SK-N-SH (cell line): ENCODE measurements at regions not wholly inside any gene's neighbourhood (a gene's known extent, or its start where the extent isn't known, plus 50 kb on each side); places are given as distances from the start of the nearest gene placed in this dataset.
"Not testable (repeated sequence)": the region's sequence is repeated elsewhere in the genome, so short reads cannot be mapped to it uniquely, and the experiment has no call there.

Source experiments
- CTCF ChIA-PET: fragments of 300-600, 350-600 bp; formaldehyde crosslinking; extraction: SDS; loops from one replicate; lab custom pipeline; 2021; lab: Yijun Ruan, JAX
- POLR2A ChIA-PET: fragments of 350-600 bp; sonication (Branson Sonifier 250); formaldehyde crosslinking; extraction: SDS; loops from one replicate; lab custom pipeline; 2020; ENCODE audit warnings: antibody characterized with exemption, inconsistent platforms; lab: Yijun Ruan, JAX
- DNase-seq: peaks from one replicate; pipeline ENCODE4 v3.0.0; 2012
- H2AFZ ChIP-seq: fragments of 200-600 bp; sonication (generic); 2 replicates; pipeline ENCODE4 v1.8.1; 2016; ENCODE audit warnings: antibody characterized with exemption, mild to moderate bottlenecking, low read depth
- H3F3A ChIP-seq: fragments of 200-600 bp; sonication (generic); replicated peaks from 2 replicates; pipeline ENCODE3; 2016; ENCODE audit warnings: antibody characterized with exemption, mild to moderate bottlenecking; ENCODE audit not compliant: insufficient read depth
- H3K27ac ChIP-seq, 2 experiments: fragments of 200-500 bp in 1 of 2; fragments of 200-600 bp in 1 of 2; sonication (Bioruptor generic) in 1 of 2; sonication (generic), shearing (Covaris generic) in 1 of 2; 2 replicates each; pipeline versions ENCODE4 v1.5.1 to v1.6.1; 2014 to 2016; ENCODE audit warnings: low read depth in 2 of 2, inconsistent platforms in 1 of 2, low read length in 1 of 2, mild to moderate bottlenecking in 1 of 2, mixed read lengths in 1 of 2
- H3K27me3 ChIP-seq: fragments of 200-600 bp; sonication (generic), shearing (Covaris generic); 2 replicates; pipeline ENCODE4 v1.6.1; 2016; ENCODE audit warnings: mixed run types; ENCODE audit not compliant: insufficient read depth
- H3K36me3 ChIP-seq, 2 experiments: fragments of 200-500 bp in 1 of 2; fragments of 200-600 bp in 1 of 2; sonication (Bioruptor generic) in 1 of 2; sonication (generic) in 1 of 2; replicated peaks in 1 of 2; 2 replicates each; pipeline versions ENCODE3 to v1.5.1; 2014 to 2016; ENCODE audit warnings: low read length in 1 of 2, mild to moderate bottlenecking in 1 of 2; ENCODE audit not compliant: insufficient read depth in 2 of 2, control insufficient read depth in 1 of 2
- H3K4me1 ChIP-seq, 2 experiments: fragments of 200-500 bp in 1 of 2; fragments of 200-600 bp in 1 of 2; sonication (Bioruptor generic) in 1 of 2; sonication (generic), shearing (Covaris generic) in 1 of 2; 2 replicates each; pipeline versions ENCODE4 v1.5.1 to v1.6.1; 2014 to 2016; ENCODE audit warnings: low read depth in 1 of 2, low read length in 1 of 2, mixed run types in 1 of 2; ENCODE audit not compliant: insufficient read depth in 2 of 2, control insufficient read depth in 1 of 2
- H3K4me2 ChIP-seq: fragments of 200-600 bp; sonication (generic), shearing (Covaris generic); 2 replicates; pipeline ENCODE4 v1.6.1; 2017; ENCODE audit warnings: mixed run types
- H3K4me3 ChIP-seq, 2 experiments: fragments of 200-500 bp in 1 of 2; fragments of 200-600 bp in 1 of 2; sonication (Bioruptor generic) in 1 of 2; sonication (generic), shearing (Covaris generic) in 1 of 2; 2 replicates each; pipeline versions ENCODE4 v1.5.1 to v1.8.1; 2014 to 2016; ENCODE audit warnings: low read depth in 2 of 2, inconsistent platforms in 1 of 2, low read length in 1 of 2, mild to moderate bottlenecking in 1 of 2, mixed read lengths in 1 of 2, moderate library complexity in 1 of 2
- H3K79me2 ChIP-seq: fragments of 200-600 bp; sonication (generic); 2 replicates; pipeline ENCODE4 v1.8.1; 2017; ENCODE audit warnings: mild to moderate bottlenecking; ENCODE audit not compliant: insufficient read depth
- H3K9ac ChIP-seq: fragments of 200-600 bp; sonication (generic); 2 replicates; pipeline ENCODE4 v1.6.1; 2017; ENCODE audit warnings: mixed run types
- H3K9me2 ChIP-seq: fragments of 200-600 bp; sonication (generic); 2 replicates; pipeline ENCODE4 v1.6.1; 2017; ENCODE audit warnings: mixed run types
- H3K9me3 ChIP-seq: fragments of 200-600 bp; sonication (generic); 2 replicates; pipeline ENCODE4 v1.6.1; 2017; ENCODE audit warnings: mixed run types, mild to moderate bottlenecking, moderate library complexity
- H4K20me1 ChIP-seq: fragments of 200-600 bp; sonication (generic); 2 replicates; pipeline ENCODE4 v1.6.1; 2017; ENCODE audit warnings: mild to moderate bottlenecking, mixed run types; ENCODE audit not compliant: insufficient read depth
- EP300 ChIP-seq, 2 experiments: IDR thresholded peaks; 2 replicates each; pipeline versions ENCODE4 v1.4.0 to v1.6.1; 2012; ENCODE audit warnings: borderline replicate concordance in 1 of 2, low read depth in 1 of 2, low read length in 1 of 2
- EZH2phosphoT487 ChIP-seq: fragments of 200-600 bp; sonication (generic); IDR thresholded peaks from 2 replicates; pipeline ENCODE4 v1.6.1; 2017; ENCODE audit warnings: low read depth, mixed run types, mild to moderate bottlenecking, antibody characterized with exemption, moderate library complexity, borderline replicate concordance
- FOXJ3 ChIP-seq: sonication (generic); formaldehyde crosslinking; IDR thresholded peaks from 2 replicates; pipeline ENCODE4 v1.5.1; 2020; ENCODE audit warnings: mild to moderate bottlenecking, missing genetic modification reagents
- FOXM1 ChIP-seq: IDR thresholded peaks from 2 replicates; pipeline ENCODE4 v1.4.0; 2012; ENCODE audit warnings: low read depth, mild to moderate bottlenecking
- GABPA ChIP-seq: IDR thresholded peaks from 2 replicates; pipeline ENCODE4 v1.4.0; 2012; ENCODE audit warnings: low read depth, mild to moderate bottlenecking
- JUND ChIP-seq: IDR thresholded peaks from 2 replicates; pipeline ENCODE4 v1.4.0; 2012
- RAD21 ChIP-seq: IDR thresholded peaks from 2 replicates; pipeline ENCODE4 v1.6.1; 2012; ENCODE audit warnings: mild to moderate bottlenecking, low read length
- RFX5 ChIP-seq: IDR thresholded peaks from 2 replicates; pipeline ENCODE4 v1.6.1; 2012; ENCODE audit warnings: mild to moderate bottlenecking, improper control_type of control experiment, low read length
- SMC3 ChIP-seq: IDR thresholded peaks from 2 replicates; pipeline ENCODE4 v1.6.1; 2012; ENCODE audit warnings: low read depth, low read length, improper control_type of control experiment
- WGBS: methylation state at CpG from one replicate; pipeline ENCODE4 v1.1.6; 2017; ENCODE audit warnings: low lambda C conversion rate; 5-methylcytosine and 5-hydroxymethylcytosine counted together
- TF ChIP-seq, protein P1 (sequence below): IDR thresholded peaks from 2 replicates; pipeline ENCODE4 v1.6.1; 2012; ENCODE audit warnings: mild to moderate bottlenecking, low read depth, low read length, moderate library complexity
- TF ChIP-seq, protein P2 (sequence below): fragments of 200-600 bp; sonication (generic); IDR thresholded peaks from 2 replicates; pipeline ENCODE4 v1.6.1; 2017; ENCODE audit warnings: antibody characterized with exemption, mild to moderate bottlenecking, moderate library complexity
- TF ChIP-seq, protein P3 (sequence below): IDR thresholded peaks from 2 replicates; pipeline ENCODE4 v1.4.0; 2012; ENCODE audit warnings: low read depth, borderline replicate concordance

DNA sequence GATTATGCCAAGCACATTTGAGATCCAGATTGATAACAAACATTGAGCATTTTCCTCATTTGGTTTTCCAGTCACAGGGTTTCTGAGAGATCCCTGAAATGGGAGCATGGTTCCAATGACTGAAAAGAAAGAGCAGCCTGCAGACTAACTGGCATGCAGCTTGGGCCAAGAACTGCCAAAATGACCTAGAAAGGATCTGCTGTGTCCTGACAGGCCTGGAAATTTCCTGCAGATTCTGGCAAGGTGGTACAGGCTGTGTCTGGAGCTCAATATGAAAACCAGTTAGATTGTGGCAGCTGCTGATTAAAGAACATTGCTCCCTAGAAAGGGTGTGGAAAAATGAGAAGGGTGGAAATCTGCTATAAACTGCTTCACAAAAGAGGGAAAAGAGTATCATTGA, 417.3 kb downstream of the IPO8 start:
- no peak overlapping the region for H3K9ac ChIP-seq
- no peak for TF ChIP-seq FOXM1
- TF ChIP-seq, protein P1, sequence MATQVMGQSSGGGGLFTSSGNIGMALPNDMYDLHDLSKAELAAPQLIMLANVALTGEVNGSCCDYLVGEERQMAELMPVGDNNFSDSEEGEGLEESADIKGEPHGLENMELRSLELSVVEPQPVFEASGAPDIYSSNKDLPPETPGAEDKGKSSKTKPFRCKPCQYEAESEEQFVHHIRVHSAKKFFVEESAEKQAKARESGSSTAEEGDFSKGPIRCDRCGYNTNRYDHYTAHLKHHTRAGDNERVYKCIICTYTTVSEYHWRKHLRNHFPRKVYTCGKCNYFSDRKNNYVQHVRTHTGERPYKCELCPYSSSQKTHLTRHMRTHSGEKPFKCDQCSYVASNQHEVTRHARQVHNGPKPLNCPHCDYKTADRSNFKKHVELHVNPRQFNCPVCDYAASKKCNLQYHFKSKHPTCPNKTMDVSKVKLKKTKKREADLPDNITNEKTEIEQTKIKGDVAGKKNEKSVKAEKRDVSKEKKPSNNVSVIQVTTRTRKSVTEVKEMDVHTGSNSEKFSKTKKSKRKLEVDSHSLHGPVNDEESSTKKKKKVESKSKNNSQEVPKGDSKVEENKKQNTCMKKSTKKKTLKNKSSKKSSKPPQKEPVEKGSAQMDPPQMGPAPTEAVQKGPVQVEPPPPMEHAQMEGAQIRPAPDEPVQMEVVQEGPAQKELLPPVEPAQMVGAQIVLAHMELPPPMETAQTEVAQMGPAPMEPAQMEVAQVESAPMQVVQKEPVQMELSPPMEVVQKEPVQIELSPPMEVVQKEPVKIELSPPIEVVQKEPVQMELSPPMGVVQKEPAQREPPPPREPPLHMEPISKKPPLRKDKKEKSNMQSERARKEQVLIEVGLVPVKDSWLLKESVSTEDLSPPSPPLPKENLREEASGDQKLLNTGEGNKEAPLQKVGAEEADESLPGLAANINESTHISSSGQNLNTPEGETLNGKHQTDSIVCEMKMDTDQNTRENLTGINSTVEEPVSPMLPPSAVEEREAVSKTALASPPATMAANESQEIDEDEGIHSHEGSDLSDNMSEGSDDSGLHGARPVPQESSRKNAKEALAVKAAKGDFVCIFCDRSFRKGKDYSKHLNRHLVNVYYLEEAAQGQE, result no peak
- TF ChIP-seq RFX5, result no peak
- TF ChIP-seq, protein P2, sequence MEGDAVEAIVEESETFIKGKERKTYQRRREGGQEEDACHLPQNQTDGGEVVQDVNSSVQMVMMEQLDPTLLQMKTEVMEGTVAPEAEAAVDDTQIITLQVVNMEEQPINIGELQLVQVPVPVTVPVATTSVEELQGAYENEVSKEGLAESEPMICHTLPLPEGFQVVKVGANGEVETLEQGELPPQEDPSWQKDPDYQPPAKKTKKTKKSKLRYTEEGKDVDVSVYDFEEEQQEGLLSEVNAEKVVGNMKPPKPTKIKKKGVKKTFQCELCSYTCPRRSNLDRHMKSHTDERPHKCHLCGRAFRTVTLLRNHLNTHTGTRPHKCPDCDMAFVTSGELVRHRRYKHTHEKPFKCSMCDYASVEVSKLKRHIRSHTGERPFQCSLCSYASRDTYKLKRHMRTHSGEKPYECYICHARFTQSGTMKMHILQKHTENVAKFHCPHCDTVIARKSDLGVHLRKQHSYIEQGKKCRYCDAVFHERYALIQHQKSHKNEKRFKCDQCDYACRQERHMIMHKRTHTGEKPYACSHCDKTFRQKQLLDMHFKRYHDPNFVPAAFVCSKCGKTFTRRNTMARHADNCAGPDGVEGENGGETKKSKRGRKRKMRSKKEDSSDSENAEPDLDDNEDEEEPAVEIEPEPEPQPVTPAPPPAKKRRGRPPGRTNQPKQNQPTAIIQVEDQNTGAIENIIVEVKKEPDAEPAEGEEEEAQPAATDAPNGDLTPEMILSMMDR, result no peak
- TF ChIP-seq GABPA, result no peak
- TF ChIP-seq, protein P3, sequence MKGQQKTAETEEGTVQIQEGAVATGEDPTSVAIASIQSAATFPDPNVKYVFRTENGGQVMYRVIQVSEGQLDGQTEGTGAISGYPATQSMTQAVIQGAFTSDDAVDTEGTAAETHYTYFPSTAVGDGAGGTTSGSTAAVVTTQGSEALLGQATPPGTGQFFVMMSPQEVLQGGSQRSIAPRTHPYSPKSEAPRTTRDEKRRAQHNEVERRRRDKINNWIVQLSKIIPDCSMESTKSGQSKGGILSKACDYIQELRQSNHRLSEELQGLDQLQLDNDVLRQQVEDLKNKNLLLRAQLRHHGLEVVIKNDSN, result no peak
- no peak for TF ChIP-seq RAD21
- no peak for TF ChIP-seq FOXJ3 (CRISPR knock-in tag)
- no peak for TF ChIP-seq EZH2phosphoT487
- TF ChIP-seq JUND, result no peak
- no peak for TF ChIP-seq SMC3
- TF ChIP-seq EP300 (IDR thresholded peaks at IDR 0.05; ENCODE audit: borderline replicate concordance in 1 of 2, low read depth in 1 of 2, low read length in 1 of 2), result no peak
- TF ChIP-seq, all 33 proteins: peak for 0
- Histone ChIP-seq H3K4me1 (no peaks in the 10 kb centered on the region), H3K9me2 (no peaks in the 10 kb centered on the region), H3K79me2 (no peaks in the 10 kb centered on the region), H3F3A (no peaks in the 10 kb centered on the region), H2AFZ (no peak overlapping the region), H3K27ac (no peak overlapping the region), H3K4me2 (no peak overlapping the region), H3K36me3 (no peaks in the 10 kb centered on the region), H3K27me3 (no peaks in the 10 kb centered on the region), H4K20me1 (no peaks in the 10 kb centered on the region), H3K9me3 (no peaks in the 10 kb centered on the region), H3K4me3 (no peak overlapping the region)
- CTCF ChIA-PET, result no interaction called here
- POLR2A ChIA-PET, result no interaction called here
- DNase-seq, result no peak

DNA sequence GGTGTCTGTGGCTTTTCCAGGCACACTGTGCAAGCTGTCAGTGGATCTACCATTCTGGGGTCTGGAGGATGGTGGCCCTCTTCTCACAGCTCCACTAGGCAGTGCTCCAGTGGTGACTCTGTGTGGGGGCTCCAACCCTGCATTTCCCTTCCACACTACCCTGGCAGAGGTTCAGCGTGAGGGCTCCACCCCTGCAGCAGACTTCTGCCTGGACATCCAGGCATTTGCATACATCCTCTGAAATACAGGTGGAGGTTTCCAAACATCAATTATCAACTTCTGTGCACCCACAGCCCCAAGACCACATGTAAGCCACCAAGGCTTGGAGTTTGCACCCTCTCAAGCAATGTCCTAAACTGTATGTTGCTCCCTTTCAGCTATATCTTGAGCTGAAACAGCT, 423.2 kb downstream of the IPO8 start:
- H3F3A ChIP-seq, CTCF ChIA-PET, H3K9me2 ChIP-seq, H3K27me3 ChIP-seq, H3K4me2 ChIP-seq, H4K20me1 ChIP-seq, H2AFZ ChIP-seq, H3K79me2 ChIP-seq, H3K4me3 ChIP-seq, POLR2A ChIA-PET, DNase-seq, H3K36me3 ChIP-seq, H3K27ac ChIP-seq, H3K9ac ChIP-seq, H3K4me1 ChIP-seq, H3K9me3 ChIP-seq: not testable (repeated sequence)
- 29% methylated on average over 1 of the region's 1 CpG for WGBS
